Retina (tissue), 1 donor: ENCODE measurements at regions not wholly inside any gene's neighbourhood (a gene's known extent, or its start where the extent isn't known, plus 50 kb on each side); places are given as distances from the start of the nearest gene placed in this dataset.

Source experiments
- DNase-seq: peaks from one replicate; pipeline ENCODE4 v3.0.0-alpha.2; 2016

DNA sequence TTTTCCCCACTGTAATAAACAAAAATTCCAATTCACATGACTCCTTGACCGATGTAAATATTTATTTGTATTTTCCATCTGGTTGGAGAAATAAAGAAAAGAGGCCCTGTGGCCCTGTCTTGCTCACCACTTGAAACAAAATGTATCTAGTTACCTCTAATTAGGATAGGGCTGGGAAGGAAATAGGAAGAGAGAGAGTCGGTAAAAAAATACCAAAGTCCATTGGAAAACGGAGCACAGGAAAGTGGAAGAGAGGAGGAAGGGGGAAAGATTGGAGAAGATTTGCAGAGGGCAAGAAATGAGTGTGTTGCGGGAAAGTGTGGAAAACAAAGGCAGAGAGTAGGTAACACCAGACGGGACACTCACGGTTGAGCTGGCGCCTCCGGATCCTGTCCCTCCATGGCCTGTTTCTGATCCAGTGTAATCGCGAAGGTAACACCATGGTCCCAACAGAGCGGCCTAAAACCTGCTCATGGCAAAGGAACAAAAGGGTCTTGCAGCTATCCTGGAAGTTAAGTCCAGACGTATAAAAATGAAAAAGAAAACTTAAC lies 105.8 kb upstream of the RIPOR2 start:
- DNase-seq = no peak

DNA sequence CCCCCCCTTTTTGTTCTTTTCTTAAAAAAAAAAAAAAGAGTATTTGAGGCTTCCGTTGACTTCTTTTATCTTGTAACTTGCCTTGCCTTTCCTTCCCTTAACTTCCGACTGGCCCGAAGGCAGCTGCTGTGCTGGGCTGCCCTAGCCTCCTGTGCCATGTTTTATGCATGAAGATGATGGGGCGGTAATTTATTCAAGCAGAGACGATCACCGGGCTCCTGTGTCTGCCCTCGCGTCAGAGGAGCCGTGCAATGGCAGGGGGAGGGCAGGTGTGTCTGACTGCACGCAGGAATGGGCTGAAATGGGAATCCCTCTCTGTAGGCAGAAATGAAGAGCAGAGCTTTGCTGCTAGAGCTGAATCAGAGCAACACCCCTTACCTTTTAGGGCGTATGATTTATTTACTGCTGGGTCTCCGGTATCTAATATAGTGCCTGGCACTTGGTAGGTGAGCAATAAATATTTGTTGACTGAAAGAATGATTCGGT lies 106.3 kb upstream of the RIPOR2 start:
- peak; percentile 30 for DNase-seq

GRCh38 chr6:25042536-25042935 lies 106.8 kb upstream of the RIPOR2 start:
- no peak for DNase-seq

- DNase-seq = no peak
Observed at GRCh38 chr6:25042984-25043725, 107.4 kb upstream of the RIPOR2 start.

- no peak for DNase-seq
Observed at GRCh38 chr6:25043892-25044291, 108.1 kb upstream of the RIPOR2 start.

- no peak for DNase-seq
Observed at GRCh38 chr6:25046942-25047341, 111.2 kb upstream of the RIPOR2 start.

DNA sequence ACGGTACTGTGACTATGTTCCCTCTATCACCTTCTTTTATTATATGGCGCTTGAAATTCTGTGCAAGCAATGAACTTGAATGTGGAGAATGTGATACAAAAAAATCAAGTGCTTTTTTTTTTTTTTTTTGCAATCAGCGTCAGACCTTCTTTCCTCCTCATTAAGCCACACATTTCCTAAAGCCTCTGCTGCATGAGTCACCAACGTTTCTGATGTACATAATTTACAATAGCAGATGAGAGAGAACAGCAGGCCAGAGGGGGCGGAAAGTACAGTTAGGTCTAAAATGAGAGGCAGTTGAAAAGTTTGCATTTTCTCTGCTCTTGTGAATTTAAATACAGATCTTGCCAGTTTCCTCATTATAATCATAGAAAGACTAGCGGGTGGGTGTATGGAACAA lies 114.6 kb upstream of the RIPOR2 start:
- no peak for DNase-seq

DNA sequence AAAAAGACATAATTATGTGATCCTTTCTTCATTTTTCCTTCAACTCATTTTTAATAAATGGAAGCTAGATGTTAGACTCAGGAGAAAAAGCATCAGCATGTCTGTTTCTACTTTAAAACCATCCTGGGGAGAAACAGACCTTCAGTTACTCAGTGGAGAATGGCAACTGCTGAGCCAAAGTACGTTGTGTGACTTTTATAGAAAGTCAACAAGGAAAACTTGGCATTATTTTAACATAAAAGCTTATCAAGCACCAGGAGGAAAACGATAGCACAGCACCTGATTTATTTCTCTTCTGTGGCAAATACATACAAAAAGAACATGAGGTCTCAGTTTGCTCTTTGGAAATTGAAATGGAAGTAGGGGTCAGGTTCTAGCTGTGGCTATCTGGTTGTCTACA lies 115.3 kb upstream of the RIPOR2 start:
- DNase-seq = no peak

DNA sequence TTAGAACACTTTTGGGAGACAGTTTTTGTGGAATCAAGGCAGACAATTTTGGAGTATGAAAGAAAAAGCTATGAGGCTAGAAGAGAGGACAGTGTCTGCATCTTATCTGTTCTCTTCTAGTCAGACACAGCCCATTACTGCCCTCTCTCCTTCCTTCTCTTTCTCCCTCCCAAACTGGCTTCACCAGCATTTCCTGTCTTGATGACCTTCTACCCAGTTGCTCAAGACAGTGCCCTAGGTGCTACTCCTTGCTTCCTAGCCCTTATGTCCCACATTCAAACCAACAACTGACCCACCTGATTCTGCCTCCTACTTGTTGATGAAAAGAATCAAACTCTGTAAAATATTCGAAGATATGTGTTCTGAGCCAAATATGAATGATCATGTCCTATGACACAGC lies 116.4 kb upstream of the RIPOR2 start:
- DNase-seq = no peak

DNA sequence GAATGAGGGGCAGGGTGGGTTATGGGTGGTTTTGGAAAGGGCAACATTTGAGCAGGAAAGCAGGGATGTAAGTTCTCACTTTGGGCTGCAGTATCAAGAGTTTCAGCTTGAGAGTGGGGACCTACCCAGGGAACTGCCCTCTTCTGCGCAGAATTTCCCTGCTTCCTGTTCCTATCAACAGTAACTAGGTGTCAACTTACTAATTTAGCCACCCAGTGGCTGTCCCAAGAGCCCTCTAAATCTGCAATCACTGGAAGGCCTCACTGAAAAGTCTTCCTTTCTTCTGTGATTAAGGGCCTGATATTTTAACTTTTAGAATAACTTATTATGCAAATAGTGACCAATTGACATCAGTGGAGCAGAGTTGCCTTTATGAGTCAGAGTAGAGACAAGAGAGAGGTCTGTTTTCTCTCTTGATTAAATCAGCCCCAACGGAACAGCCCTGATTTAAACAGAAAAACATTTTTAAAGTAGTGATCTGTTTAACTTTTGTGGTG lies 118.2 kb upstream of the RIPOR2 start:
- no peak for DNase-seq

- DNase-seq = no peak
Observed at GRCh38 chr6:25054469-25054868, 118.7 kb upstream of the RIPOR2 start.

DNA sequence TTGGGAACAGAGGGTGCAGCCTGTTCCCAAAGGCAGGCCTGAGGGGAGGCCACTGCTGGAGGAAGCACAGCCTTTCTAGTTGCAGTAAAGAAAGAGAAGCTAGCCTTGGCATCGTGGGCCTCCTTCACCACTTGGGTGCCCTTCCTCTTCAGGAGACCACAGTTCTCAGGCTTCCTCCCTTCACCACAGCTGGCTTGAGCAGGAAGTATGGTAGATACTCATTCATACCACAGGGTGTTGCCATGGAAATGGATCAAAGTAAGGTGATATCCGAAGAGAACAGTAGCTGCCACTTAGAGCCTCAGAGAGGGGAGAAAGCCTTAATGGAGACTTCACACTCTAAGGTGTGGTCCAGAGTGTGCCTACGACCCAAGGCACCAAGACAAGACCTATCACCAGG lies 120.4 kb upstream of the RIPOR2 start:
- no peak for DNase-seq

DNA sequence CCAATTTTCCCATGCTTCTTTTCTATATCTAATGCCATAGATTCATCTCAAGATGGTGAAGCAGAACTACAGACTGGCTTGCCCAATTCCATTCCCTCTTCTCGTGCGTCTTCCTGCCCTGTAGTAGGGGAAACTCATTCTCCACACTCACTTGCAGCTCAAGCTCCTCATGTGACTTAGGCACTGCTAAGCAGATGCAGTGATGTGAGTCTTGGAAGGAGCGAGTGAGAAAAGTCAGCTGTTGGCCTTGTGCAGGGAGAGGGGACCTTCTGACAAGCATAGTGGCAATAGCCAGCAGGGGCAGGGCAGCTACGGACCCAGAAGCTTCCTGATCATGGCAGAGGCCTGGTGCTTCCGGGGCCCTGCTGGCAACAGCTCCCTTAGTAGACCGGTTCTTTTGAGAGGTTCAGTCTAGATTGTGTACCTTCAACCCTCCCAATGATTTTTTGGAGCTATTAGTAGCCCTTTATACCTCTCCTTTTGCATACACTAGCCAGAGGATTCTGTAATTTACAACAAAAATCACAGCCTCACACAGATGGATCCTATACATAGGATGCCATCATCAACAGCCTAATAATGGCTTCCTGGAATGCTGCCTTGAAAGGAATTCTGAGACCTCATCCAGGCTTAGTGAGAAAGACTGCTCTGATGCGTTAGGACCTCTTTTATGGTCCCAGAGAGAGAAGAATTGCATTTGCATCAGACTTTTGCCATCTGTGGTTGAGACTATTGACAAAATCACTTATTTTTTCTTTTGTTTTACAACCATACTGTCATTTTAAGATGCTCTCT lies 121.5 kb upstream of the RIPOR2 start:
- no peak for DNase-seq

GRCh38 chr6:25058441-25058840 lies 122.7 kb upstream of the RIPOR2 start:
- DNase-seq = no peak

DNA sequence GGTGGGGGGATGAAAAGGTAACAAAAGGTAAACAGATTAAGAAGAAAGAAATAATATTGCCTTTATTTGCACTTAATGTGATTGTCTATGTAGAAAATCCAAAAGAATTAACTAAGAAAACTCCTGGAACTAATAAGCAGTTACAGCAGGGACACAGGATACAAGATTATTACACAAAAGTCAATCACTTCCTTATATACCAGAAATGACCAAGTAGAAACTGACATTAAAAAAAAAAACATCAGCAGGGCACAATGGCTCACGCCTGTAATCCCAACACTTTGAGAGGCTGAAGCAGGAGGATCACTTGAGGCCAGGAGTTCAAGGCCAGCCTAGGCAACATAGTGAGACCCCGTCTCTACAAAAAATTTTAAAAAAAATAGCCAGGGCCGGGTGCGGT lies 123.2 kb upstream of the RIPOR2 start:
- DNase-seq = no peak

DNA sequence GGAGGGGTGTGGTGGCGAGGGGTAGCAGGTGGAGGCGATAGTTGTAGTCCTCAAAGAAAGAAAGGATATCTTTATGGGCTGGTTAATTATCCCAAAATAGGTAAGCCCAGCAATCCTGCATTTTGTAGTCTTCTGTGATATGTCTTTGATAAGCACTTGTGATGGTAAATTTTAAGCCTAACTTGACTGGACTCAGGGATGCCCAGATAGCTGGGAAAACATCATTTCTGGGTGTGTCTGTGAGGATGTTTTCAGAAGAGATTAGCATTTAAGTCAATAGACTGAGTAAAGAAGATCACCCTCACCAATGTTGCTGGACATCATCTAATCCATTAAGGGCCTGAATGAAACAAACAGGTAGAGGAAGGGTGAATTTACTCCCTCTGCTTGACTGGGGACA lies 124.8 kb upstream of the RIPOR2 start:
- DNase-seq = no peak

GRCh38 chr6:25061289-25061936 lies 125.7 kb upstream of the RIPOR2 start:
- DNase-seq = no peak

GRCh38 chr6:25062070-25062811 lies 126.5 kb upstream of the RIPOR2 start:
- DNase-seq = peak; percentile 34

GRCh38 chr6:25064006-25064405 lies 128.2 kb upstream of the RIPOR2 start:
- DNase-seq = no peak

DNA sequence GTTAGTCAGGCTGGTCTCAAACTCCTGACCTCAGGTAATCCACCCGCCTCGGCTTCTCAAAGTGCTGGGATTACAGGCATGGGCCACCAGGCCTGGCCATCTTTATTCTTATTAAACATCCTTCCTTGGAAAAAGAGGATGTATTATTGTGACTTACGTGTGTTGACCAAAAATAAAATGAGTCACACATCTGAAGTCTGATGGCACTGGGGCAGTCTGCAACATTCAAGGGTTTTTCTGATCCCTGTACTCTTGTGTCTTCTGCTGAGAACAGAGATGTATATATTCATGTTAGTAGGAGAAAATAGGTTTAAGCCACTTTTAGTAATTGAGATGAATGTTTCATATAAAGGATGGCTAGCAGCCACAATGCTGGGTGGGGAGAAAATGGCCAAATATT lies 129.9 kb upstream of the RIPOR2 start:
- DNase-seq = no peak

DNA sequence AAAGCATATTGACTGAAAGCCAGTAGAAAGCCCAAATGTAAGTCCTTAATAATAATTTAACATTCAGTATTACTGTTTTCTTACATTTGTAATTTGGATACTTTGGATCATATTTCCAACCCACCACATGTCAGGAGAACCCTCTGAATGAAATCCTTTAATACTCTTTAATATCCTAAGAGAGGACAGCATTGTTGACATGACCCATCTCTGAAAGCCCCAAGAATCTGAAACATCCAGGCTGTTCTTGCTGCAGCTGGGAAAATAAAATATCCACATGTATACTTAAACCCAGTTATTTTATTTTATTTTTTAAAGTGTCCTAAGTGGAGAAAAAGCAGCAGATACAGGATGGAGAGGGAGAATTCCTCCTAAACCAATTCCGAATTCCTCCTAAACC lies 130.8 kb upstream of the RIPOR2 start:
- no peak for DNase-seq

GRCh38 chr6:25068866-25069265 lies 133.1 kb upstream of the RIPOR2 start:
- no peak for DNase-seq
